NCI-H1048 (cell line): ENCODE measurements at regions not wholly inside any gene's neighbourhood (a gene's known extent, or its start where the extent isn't known, plus 50 kb on each side); places are given as distances from the start of the nearest gene placed in this dataset.
A peak's percentile ranks its signal among the peaks of the same experiment; 100 is the strongest.
"Not testable (repeated sequence)": the region's sequence is repeated elsewhere in the genome, so short reads cannot be mapped to it uniquely, and the experiment has no call there.

Source experiments
- DNase-seq: peaks from one replicate; lab custom pipeline; 2025; lab: John Stamatoyannopoulos, UW

DNA sequence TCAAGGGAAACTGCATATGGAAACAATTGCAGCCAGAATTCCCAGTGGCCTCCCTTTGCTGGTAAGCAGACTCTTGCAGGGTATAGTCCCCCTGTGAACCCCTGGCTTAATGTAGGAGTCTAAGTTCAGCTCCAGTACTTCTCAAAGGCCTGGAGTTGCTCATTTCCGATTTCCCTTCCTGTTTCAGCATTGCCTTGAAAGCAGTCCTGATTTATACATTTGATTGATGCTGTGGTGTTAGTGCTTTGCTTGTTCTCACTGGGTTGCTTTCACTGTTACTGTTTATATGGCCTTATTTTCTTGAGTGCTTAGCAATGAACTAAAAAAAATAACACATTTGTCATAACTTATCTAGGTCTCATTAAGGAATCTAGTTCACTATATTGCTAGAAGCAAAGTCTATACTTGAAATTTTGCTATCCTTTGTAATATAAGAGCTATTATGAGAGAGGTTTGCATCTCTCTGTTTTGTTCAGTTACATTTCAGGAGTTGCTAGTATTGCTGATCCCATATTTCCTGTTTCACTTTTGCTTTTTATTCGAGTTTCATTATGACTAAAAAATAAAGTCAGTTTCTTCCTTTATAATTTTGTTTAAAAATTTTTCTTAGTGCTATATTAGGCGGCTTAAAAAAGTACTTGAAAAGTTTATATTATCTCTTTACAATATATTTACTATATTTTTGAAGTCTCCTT is 122.4 kb upstream of the NMUR2 start:
- no peak for DNase-seq

DNA sequence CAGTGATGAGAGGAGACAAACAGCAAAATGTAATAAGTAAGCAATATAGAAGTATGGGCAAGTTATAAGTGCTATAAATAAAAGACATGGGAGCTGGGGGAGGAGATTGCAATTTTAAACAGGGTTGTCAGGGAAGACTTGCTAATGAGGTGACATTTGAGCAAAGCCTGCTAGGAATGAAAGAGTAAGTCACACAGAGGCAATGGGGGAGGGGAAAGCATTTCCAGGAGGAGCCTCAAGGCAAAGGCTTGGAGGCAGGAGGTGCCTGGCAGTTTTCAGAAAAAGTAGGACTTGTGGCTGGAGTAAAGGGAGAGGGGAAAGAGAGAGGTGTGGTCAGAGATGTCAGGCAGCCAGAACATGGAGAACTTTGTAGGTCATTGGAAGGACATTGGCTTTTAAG is 124.4 kb upstream of the NMUR2 start:
- no peak for DNase-seq

DNA sequence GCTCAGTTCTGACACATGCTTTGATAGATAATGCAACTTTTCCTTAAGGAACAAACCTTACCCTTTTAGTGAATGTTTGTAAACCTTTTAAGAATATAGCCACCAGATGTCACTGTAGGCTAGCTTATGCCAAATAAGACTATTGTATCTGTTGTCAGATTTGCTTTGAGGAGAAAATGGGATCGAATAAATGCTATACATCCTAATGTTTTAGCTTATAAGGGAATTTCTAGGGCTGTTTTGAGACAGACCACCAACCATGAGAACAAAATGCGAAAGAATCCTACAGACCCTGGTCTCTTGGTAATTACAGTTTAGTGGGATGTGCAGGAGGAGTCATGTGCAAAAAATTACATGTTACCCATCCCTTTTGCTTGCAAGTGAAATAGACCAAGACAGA is 127.6 kb upstream of the NMUR2 start:
- no peak for DNase-seq

DNA sequence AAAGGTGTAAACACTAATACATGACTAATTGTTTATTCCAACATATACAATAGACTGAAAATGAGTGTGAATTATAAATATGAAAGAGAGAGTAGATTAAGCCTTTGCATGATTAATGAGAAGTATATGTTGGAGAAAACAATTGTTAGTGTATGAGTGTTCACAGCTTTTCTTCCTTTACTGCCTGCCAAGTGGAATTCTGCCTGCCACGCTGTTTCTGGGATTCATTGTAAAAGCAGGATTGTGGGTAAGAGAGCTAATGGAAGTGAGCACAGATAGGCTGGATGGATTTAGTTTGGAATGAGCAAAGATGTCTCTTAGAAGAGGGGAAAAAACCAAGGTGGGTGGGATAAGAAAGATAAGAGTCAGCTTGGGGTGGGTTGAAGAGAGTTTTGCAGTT is 129.6 kb upstream of the NMUR2 start:
- DNase-seq = no peak

DNA sequence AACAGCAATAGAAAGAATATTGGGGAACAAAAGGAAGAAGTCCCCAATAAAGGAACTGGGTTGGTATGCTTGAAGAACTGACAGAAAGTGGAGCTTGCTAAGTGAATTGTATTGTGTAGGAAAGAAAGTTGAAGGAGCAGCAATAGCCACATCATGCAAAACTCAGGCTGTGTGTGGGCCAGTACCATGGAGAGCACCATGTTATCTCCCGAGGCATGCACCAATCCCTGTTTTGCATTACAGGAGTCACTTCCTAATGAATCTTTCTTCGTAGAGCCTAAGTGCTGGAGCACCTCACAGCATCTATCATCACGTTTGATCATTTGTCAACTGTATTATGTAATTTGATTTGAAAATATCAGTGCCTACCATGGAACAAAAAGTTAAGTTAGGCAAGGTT is 137.7 kb upstream of the NMUR2 start:
- DNase-seq = no peak

DNA sequence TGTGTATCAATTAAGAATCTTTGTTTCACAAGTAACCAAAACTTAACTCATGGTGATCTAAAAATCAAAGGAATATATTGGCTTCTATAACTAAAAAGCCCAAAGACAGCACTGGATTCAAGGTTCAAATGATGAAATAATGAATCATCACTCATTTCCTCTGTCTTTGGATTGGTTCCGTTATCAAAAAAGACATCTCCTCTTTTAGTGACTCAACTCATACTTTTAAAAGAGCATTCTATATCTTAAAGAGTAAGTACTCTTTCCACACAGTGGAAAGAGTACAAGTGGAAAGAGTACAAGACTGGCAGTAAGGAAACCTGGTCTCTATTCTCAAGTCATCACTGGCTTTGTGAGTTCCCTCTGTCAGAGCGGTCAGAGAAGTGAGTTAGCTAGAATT is 141.4 kb upstream of the NMUR2 start:
- no peak for DNase-seq

DNA sequence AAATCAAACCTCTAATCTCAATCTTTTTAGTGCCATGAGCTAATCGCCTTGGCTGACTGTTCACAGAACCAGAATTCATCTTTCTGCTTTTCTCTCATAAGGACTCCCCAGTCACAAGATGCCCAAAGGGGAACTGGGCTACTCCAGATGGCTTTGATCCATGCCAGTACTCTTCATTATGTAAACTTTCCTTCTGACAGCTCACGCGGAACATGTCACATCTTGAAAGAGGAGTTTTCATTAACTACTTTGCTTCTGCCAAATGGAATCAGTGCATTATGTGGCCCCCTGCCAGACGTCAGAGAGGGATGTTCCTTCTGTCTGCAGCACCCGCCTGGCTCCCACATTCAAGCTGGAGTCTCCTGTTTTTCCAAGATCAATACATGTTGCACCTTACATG is 142.1 kb upstream of the NMUR2 start:
- DNase-seq = no peak

DNA sequence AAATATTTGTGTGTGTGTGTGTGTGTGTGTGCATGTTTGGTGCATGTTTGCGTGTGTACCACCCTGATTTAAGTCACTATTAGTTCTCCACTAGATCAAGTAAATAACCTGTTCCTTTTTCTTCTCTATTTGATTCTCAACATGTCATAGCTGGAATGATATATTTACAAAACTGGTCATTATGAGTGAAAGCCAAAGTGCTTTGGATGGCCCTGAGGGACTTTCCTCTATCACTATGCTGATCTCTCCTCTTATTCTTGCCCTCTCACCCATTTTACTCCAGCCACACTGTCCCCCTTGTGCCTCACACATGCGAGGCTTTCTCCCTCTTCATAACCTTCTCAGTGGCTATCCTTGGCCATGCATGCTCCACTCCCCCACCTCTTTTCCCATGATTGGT is 144.6 kb upstream of the NMUR2 start:
- no peak for DNase-seq

DNA sequence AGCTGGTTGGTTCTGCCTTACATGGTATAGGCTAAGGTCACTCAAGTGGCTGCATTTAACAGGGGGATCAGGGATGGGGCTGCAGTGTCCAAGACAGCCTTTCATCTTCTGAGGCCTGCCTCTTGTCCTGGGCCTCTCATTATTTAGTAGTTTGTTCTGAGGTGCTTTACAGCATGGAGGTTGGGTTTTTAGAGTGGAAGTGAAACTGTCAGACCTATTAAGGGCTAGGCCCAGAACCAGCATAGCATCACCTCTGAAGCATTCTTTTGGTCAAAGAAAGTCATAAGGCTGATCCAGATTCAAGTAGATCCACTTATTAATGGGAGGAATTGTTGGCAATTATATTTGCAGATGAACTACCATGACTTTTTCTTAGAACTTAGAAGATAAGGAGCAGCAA is 146.0 kb upstream of the NMUR2 start:
- DNase-seq = no peak

DNA sequence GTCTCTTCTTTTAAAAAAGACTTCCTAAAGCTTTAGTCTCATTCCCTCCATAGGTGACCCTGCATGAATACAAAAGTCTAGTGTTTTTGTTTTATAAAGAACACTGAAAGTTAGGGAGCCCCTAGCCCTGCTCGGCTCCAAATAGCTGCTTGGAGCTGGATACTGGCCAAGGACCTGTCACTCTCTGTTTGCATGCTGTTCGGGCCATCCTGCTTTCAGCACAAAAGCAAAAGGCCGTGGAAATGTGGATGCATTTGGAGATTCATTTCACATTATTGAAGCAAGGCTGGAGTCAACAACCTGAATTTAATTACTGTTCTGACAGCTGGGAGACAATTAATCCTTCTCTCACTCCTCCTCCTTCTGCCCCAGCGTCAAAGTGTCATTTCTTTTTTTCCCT is 151.7 kb upstream of the NMUR2 start:
- no peak for DNase-seq

DNA sequence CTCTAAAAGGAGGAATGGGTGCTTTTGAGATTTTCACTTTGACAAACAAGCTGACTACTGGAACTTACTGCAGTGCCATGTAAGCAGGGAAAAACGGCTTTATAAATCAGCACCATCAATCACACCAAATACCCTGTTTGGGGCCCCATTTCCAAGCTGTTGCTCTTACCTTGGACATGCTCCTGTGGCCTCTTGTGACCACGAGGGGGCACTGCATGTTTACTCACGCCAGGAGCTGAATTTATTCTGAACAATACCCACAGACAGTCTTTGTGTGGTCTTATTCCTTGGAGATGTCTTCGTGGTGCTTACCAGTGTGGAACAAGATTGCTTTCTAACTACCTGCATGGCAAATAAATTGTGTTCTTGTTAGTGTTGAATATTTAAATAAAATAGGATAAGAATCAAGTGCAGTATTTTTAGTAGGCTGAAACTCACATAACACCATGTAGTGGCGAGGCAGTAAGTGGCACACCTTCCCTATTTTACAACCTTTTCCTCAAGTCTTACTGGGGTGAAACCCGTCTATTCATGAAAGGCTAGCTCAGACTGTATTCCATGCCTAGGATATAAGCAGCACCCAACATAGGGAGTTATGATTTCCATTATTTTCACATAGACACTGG is 155.5 kb upstream of the NMUR2 start:
- peak; percentile 4 for DNase-seq

DNA sequence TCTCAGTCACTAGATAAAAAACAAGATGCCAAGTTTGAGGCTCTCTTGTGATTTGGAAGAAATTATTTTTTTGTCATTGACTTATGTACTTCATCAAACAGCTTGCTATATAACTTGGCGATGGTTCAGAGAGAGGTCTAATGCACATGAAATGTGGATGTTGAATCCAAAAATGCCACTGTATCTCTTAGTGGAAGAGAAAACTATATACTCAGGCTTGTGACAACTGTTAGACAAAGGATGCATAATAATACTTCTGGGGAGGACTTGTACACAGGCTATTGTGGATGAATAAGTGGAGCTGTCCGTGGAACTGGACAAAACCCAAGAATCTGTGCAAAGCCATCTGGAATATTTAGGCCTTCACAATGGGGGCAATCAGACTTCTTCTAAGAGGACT is 162.9 kb upstream of the NMUR2 start:
- no peak for DNase-seq

DNA sequence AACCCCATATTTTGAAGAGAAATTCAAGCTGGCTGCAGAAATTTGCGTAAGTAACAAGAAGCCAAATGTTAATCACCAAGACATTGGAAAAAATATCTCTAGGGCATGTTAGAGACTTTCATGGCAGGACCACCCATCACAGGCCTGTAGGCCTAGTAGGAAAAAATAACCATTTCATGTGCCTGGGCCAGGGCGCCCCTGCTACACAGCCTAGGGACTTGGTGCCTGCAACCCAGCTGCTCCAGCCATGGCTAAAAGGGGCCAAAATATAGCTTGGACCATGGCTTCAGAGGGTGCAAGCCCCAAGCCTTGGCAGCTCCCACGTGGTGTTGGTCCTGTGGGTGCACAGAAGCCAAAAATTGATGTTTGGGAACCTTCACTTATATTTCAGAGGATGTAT is 167.7 kb upstream of the NMUR2 start:
- no peak for DNase-seq

DNA sequence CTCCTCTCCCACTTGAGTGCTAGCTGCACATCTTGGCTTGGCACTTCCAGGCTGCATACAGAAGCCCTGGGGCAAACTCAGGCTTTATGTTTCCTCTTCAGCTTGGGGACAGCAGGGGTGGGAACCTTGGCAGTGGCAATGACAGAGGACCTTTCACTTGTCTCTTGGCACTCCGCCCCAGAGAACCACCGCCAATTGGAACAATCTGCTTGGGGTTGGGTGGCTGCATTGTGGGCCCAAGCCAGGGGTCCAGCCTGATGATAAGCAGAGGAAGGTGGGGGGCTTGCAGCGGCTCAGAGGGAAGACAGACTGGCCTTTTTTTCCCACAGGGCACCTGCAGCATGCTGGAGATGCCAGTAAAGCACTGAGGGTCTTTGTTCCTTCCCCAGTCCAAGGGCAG is 179.0 kb upstream of the NMUR2 start:
- DNase-seq = no peak

DNA sequence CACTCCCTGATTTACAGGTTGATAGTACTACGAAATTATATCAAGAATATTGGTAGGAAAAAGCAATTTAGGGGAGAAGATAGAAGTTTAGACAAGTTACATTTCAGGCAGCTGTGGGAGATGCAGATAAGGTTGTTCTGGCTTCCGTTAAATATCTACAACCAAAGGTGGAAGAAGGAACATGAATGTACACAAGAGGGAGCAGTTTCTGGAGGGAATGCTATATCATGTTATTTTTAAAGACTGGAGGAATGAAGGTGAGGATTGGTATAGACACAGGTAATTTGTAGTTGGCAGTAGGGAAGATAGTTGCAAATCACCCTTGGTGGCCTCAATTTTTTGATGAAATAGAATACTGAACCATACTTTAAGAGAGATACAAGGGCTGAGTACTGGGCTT is 187.3 kb upstream of the NMUR2 start:
- no peak for DNase-seq

DNA sequence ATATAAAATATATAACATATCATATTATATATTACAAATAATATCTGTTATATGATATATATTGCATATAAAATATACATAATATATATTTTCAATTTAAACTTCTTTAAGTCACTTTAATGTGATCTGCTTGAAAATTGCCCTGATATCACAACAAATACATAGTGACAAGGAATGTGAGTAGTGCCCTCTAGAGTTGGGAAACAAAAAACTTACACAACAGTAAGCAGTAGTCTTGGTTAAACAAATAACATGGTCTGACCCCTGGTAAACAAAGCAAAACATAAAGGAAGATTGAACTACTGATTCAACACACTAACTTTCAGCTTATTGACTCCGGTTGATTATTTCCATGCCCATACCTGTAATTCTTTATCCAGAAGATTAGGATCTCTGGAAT is 188.3 kb upstream of the NMUR2 start:
- DNase-seq = no peak

DNA sequence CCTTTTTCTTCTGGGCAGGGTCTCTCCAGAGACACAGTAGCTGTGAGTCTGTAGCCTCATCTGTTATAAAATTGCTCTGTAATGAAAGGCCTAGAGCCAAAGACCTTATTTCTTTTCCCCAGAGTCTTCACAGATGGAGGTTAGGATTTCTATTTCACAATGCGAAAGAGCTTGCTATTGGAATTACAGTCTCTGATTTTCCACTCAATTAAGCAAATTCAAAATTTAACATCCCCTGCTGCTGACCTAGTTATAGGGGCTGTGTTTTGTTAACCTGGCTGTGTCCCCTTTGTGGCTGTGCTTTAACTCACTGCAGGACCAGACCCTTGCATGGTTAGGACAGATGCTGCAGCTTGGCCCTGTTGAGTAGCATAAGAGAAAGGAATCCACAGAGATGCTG is 190.3 kb upstream of the NMUR2 start:
- no peak for DNase-seq

DNA sequence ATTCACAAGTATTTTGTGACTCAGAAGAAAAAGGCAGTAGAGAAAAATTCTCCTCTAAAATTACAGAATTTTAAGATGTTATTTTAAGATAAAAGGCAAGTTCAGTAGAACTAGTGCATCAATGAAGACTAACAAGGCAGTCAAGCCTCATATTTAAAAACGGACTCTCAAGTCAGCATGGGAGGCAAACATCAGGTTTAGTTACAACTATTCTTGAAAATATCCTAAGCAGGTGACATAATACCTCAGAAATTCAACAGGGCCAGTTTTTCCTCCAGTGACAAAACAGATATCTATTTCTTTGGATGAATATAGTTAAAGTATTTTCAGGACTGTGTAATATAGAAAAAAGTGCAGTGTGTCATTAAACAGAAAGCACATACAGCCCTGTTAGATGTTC is 194.0 kb upstream of the NMUR2 start:
- DNase-seq = no peak

DNA sequence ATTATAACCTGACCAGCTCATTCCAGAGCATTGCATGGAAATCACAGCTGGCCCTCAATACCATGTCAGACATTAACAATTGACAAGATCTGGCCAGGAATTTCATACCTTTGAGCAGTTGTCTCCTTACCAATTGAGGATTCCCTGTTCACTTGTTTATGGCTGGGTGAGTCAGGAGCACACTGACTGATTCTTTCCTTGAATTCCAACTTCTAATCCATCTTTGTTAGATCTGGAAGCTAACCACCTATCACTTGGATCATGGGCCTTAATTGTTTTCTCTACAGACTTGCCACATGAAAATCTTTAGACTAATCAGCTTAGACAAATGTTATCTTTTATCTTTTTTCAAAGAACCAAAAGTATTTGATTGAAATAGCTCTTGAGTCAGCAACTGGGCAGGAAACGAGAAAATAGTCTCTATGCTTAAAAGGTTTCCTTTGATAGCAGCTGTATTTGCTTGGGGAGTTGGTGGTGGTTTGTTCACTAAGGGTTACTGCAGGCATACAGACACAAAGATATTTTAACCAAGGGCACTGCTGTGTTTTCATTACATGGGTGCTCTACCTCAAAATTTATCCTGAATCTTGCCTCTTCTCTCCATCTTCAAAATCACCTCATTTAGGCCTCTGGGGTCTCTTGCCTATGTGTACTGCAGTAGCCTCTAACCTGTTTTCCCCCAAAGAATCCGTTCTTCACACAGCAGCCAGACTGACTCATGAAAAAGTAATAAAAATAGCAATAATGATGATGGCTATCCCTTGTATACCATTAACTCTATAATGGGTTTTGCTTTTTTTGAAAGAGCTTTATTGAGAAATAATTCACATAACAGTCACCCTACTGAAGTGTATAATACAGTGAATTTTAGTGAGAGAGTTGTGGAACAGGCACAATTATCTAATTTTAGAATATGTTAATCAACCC is 197.0 kb upstream of the NMUR2 start:
- no peak for DNase-seq

DNA sequence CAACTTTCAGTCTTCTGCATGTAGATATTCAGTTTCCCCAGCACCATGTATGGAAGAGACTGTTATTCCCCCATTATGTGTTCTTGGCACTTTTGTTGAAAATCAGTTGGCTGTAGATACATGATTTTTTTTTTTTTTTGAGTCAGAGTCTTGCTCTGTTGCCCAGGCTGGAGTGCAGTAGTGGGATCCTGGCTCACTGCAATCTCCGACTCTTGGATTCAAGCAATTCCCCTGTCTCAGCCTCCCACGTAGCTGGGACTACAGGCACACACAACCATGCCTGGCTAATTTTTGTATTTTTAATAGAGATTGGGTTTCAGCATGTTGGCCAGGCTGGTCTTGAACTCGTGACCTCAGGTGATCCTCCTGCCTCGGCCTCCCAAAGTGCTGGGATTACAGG is 201.0 kb upstream of the NMUR2 start:
- not testable (repeated sequence) for DNase-seq

DNA sequence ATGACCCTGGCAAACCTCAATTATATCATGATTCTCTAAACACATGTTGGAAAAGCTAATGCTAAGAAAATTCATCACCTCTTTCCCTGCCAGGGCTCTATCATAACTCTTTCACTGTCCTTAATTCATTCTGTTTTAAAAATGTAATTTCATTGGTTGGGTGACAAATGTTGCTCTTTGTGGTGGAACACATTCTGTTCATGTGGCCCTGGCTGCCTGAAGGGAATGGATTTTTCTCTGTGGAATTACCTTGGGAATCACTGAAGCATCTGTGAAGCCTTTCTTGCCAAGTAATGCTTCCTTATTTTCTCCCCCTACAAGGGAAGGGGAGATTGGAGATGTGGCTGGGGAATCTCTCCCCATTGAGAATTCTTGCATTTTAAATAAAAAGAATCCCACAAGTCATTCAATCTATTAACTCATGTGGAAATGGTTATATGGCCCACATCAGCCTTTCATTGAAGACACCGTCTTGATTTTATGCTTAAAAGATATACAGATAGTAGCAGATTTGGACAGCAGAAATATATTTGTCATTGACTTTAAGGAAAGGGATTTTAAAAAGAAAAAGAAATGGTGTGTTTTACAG is 201.8 kb upstream of the NMUR2 start:
- no peak for DNase-seq

DNA sequence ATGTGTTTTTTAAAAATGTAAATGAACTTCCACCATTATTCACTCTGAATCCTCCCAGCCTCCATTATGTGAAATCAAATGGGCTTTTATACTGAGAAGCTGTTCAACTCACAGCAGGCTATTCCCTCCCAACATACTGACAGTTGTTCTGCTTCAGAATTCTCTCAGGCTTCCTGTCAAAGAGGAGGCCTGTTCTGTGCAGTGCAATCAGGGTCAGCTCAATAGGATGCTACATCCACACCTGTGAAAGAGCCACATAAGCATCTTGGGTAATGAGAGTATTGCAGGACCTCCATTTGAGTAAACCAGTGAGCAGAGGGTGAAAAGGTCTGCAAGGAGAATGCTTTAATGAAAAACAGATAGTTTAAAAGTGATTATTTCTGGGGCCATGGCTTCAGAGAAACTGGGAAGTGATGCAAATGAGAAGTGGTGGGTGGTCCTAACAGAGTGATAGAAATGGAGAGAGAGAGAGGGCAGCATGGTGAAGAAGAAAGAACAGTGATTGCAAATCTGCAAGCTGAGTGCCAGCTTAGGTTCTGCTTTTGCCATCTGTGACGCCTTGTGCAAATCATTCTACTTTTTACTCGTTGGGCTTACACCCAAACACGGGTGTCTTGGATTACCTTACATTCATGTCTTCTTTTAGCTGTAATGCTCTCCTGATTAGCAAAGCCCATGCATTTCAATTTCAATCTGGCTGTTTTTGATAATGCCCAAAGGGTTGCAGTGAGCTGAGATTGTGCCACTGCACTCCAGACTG is 202.5 kb upstream of the NMUR2 start:
- no peak for DNase-seq
